ENCODE measurements at regions not wholly inside any gene's neighbourhood (a gene's known extent, or its start where the extent isn't known, plus 50 kb on each side); places are given as distances from the start of the nearest gene placed in this dataset.
"Not testable (repeated sequence)": the region's sequence is repeated elsewhere in the genome, so short reads cannot be mapped to it uniquely, and the experiment has no call there.

DNA sequence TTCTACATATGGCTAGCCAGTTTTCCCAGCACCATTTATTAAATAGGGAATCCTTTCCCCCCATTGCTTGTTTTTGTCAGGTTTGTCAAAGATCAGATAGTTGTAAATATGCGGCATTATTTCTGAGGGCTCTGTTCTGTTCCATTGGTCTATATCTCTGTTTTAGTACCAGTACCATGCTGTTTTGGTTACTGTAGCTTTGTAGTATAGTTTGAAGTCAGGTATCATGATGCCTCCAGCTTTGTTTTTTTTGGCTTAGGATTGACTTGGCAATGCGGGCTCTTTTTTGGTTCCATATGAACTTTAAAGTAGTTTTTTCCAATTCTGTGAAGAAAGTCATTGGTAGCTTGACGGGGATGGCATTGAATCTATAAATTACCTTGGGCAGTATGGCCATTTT, 60.0 kb upstream of the GPC3 start:
- DNase-seq (ENCODE audit: low read depth), result not testable (repeated sequence)

DNA sequence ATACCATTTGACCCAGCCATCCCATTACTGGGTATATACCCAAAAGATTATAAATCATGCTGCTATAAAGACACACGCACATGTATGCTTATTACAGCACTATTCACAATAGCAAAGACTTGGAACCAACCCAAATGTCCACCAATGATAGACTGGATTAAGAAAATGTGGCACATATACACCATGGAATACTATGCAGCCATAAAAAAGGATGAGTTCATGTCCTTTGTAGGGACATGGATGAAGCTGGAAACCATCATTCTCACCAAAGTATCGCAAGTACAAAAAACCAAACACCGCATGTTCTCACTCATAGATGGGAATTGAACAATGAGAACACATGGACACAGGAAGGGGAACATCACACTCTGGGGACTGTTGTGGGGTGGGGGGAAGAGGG, 81.7 kb upstream of the GPC3 start:
- DNase-seq (ENCODE audit: low read depth), result not testable (repeated sequence)

DNA sequence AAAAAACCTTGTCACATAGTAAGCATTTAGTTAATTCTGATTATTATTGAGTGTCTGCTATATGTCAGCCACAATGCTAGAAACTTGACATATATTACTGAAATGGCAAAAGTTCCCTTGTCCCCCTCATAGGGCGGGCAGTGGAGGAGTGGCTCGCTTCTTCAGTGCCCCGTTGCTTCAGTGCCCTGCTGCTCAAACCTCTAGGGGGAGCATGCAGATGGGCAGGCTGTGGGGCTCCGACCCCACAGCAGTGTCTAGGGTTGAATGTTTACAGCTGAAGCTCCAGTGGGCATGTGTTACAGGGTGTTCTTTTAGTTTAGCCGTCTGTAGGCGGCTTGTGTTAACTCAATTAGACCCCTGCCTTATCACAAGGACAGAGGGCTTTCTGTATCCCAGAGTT, 86.5 kb upstream of the GPC3 start:
- DNase-seq (ENCODE audit: low read depth), result not testable (repeated sequence)

DNA sequence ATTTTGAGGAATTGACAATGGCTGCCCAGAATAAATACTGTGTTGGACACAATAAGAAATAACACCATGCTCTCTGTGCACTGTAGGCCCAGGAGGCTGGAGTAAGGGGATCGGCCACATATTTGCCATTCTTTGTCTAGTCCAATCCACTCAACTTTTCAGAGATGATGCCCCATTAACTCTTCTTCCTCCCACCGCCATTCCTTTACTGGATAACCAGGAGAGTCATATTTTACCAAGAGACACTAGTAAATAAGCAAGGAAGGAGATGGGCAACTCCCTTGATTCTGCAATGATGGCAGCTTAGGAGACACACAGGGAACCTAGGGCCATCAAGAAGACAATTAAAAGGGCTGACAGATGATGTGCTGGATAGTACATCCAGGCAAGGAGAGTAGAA, 87.9 kb upstream of the GPC3 start:
- no peak for DNase-seq (ENCODE audit: low read depth)

DNA sequence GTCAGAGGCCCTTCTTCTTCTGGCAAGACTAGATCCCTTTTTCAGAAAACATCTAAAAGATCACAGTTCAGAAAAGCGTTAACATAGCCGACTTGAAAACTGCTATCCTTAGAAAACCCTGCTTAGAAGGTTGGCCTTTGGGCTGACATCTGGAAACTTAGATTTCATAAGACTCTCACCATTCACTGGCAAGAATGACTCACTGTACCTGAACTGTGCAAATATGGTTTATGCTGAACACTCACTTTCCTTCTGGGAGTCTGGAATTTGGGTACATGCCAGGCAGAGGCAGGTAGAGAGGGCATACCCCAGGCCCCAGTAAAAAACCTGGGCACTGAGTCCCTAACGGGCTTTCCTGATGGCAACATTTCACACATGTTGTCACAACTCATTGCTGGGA, 88.8 kb upstream of the GPC3 start:
- no peak for DNase-seq (ENCODE audit: low read depth)

DNA sequence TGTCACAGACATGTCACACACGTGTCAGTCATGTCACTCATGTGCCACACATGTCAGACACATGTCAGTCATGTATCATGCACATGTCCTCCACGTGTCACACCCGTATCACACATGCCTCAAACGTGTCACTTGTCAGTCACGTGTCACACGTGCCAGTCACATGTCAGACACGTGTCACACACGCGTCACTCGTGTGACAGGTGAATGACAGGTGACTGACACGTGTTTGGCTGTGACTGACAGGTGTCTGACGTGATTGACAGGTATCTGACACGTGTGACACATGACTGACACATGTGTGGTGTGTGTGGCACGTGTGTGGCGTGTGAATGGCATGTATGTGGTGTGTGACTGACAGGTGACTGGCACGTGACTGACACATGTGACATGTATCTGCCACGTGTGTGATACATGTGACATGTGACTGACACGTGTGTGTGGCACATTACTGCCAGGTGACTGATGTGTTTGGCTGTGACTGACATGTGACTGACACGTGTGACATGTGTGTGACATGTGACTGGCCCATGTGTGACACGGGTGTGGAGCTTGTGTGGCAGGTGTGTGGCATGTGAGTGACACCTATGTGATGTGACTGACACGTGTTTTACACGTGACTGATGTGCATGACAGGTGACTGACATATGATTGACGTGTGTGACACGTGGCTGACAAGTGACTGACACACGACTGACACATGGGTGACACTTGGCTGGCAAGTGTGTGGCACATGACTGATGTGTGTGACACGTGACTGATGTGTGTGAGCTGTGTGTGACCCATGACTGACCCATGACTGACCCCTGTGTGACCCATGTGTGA, 90.7 kb upstream of the GPC3 start:
- DNase-seq (ENCODE audit: low read depth), result no peak

DNA sequence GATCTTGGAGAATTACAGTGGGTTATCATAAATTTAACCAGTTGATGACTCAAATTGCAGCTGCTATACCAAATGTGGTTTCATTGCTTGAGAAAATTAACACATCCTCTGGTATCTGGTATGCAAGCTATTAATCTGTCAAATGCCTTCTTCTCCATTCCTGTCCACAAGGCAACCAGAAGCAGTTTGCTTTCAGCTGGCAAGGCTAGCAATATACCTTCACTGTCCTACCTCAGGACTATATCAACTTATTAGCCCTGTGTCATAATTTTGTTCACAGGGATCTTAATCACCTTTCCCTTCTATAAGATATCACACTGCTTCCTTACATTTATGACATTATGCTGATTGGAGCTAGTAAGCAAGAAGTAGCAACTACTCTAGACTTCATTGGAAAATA, 110.0 kb upstream of the GPC3 start:
- no peak for DNase-seq (ENCODE audit: low read depth)

DNA sequence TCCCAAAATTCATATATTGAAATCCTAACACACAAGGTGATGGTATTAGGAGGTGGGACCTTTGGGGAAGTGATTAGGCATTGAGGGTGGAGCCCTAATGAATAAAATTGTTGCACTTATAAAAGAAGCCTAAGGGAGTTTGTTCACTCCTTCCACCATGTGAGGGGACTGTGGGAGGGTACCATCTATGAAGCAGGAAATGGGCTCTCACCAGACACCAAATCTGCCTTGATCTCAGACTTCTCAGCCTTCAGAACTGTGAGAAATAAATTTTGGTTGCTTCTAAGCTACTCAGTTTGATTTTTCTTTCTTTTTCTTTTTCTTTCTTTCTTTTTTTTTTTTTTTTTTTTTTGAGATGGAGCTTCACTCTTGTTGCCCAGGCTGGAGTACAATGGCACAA, 116.2 kb upstream of the GPC3 start:
- DNase-seq (ENCODE audit: low read depth), result no peak

DNA sequence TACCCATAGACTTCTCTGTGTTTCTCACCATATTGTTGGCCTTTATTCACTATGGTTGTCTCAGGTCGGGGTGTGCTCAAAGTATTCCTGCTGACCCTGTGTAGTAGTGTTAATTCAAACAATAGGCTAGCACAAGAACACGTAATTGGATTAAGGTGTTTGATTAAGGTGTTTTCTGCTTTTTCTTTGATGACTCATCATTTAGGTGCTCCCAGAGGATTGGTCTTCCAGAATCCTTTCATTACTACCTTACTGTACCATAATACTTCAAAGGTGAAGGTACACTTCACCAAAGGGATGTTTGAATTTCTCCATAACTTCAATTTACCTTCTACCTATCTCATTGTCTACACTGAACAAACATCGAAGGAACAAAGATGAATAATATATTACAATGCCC, 121.7 kb upstream of the CCDC160 start:
- DNase-seq (ENCODE audit: low read depth), result no peak

DNA sequence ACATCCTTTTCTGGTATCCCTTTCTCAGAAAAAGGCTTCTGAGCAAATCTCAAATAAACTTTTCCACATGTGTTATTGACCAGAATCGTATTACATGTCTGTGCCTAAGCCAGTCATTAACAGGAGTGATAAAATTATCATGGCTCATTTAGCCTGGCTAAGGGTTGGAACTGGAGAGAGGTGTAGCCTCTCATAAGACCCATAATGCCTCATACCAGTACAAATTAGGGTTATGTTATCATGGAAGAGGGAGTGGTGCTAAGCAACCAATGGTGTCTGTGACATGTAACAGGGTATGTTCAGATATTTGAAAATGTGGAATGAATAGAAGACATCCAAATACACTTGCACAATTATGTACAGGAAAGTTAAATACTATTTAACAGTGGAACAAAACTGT, 99.6 kb upstream of the CCDC160 start:
- no peak for DNase-seq (ENCODE audit: low read depth)

DNA sequence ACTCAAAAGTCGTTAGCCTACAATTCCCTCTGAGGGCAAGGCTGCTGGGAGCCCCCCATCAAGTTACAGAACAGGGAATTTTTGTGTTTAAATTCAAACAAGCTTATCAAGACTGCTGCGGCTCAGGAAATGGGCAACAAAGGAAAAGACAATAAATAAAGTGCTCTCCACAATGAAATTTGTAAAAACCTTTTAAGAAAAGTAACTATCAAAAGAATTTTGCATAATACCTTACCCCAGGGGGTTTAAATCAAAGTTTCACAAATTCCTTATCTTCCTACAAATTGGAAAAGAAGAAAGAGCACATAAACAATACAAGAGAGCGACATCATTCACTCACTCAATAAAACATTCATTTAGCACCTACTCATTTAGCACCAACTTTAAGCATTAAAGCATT, 97.9 kb upstream of the CCDC160 start:
- DNase-seq (ENCODE audit: low read depth), result no peak

DNA sequence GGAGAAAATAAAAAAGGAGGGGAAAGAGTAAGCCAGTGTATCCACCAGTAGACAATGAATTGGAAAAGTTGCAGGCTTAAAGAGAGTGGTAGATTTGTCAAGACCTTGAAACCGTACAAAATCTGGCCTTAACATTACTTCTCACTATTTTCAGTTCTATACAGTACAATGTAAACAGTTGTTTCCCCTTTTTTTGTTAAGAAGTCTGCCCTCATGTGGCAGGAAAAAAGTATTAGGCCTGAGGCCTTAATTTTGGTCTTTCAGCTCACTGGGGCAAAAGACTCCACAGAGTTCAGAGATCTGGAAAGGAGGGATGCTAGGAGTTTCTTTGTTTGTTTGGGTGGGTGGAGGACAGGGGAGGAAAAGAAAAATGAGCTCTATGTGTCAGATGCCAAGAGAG, 92.8 kb upstream of the CCDC160 start:
- DNase-seq (ENCODE audit: low read depth), result no peak

DNA sequence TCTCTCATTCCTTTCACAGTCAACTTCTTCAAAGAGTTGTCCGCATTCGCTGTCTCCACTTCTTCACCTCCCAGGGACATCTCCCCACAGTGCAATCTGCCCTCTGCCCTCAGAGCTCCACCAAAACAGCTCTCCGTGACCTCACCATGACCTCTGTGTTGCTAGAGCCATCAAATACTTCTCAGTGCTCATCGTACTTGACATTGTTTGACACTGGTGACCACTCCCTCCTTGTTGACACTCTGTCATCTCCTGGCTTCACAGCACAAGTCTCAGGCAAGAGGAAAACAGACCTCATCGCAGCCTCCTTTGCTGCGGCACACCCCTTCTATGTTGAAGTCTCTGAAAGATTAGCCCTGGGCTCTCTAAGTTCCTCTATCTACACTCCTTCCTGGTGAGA, 90.5 kb upstream of the CCDC160 start:
- no peak for DNase-seq (ENCODE audit: low read depth)

DNA sequence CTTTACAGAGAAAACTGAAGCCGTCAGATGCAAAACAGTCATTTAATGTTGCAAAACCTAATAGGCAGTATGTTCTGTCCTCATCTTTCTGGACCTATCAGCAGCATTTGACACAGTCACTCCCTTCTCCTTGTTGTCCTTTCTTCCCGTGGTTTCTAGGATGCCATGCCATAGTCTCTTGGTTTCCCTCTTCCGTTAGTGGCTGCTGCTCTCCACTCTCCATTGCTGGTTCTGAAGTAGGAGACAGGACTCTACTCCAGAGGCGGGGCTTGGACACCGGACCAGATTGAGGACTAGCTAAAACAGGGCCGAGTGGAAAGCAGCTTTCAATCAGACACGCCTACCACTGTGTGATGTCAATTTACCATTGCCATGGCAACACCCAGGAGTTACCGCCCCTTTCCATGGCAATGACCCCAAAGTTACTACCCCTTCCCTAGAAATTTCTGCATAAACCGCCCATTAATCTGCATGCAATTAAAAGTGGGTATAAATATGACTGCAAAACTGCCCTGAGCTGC, 88.8 kb upstream of the CCDC160 start:
- peak; percentile 5 for DNase-seq (ENCODE audit: low read depth)

DNA sequence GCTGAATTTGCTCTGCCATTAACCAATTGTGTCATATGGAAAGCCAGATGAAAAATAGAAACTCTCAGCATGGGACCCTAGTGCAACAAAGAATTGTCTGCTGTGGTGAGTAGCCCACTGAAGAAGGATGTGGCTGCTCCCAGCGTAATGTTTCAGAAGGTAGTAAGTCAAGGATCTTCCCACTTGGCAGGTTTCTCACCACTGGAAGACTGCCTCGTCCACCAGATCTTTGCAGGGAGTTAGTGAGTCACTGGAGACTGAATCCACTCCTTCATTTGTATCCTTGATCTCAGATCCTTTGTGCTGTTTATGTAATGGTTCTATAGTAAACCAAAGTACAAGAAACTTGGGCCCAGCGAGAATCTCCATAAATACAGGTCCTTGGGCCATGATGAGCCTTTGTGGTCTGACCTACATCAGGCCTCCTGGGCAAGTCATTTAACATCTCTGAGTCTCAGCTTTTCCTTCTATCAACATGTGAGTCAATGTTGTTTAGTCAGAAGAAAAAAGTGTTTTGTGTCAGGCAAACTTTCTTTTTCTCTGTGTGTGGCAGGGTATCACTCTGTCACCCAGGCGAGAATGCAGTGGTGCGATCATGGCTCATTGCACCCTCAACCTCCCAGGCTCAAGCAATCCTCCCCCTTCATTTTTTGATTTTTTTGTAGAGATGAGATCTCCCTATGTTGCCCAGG, 78.0 kb upstream of the CCDC160 start:
- no peak for DNase-seq (ENCODE audit: low read depth)

DNA sequence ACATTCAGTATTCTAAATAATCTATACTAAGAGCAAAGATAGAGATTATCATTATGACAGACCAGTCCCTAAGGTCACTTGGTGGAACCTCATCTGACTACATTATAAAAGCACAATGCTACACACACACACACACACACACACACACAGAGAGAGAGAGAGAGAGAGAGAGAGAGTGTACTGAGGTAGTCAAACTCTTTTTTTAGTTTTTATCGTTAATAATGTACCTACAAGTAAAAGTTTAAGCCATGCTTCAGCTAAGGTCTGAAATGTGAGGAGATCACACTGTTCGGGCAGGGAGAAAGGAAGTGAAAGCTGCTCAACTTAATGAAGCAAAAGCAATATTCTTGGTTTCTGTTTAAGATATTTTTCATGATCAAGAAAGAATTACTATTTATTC, 75.8 kb upstream of the CCDC160 start:
- DNase-seq (ENCODE audit: low read depth), result no peak

DNA sequence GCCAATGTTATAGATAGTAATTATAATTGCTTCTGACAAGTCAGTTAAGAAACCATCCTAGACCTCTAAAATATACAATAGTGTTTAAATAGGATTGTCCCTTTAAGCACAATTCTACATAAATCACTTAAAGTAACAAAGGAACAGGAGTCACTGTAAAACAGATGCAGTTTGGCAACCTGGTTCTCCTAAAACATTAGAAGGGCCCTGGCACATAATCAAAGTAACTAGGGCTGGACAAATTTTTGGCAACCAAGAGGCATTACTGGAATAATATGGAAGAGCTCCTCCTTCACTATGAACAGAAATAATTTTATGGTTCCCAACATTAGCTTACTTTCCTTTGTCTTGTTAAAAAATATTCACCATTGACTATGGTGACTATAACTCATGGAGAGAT, 75.0 kb upstream of the CCDC160 start:
- no peak for DNase-seq (ENCODE audit: low read depth)

DNA sequence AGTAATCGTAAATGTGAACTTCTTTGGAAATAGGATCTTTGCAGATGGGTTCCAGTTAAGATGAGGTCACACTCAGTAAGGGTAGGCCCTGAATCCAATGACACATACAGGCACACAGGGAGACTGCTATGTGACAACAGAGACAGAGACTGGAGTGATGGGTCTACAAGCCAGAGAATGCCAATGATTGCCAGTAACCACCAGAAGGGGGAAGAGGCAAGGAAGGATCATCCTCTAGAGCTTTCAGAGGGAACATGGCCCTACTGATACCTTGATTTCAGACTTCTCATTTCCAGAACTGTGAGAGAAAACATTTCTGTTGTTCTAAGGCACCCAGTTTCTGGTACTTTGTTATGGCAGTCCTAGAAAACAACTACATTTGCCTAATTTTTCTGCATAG, 73.1 kb upstream of the CCDC160 start:
- no peak for DNase-seq (ENCODE audit: low read depth)

DNA sequence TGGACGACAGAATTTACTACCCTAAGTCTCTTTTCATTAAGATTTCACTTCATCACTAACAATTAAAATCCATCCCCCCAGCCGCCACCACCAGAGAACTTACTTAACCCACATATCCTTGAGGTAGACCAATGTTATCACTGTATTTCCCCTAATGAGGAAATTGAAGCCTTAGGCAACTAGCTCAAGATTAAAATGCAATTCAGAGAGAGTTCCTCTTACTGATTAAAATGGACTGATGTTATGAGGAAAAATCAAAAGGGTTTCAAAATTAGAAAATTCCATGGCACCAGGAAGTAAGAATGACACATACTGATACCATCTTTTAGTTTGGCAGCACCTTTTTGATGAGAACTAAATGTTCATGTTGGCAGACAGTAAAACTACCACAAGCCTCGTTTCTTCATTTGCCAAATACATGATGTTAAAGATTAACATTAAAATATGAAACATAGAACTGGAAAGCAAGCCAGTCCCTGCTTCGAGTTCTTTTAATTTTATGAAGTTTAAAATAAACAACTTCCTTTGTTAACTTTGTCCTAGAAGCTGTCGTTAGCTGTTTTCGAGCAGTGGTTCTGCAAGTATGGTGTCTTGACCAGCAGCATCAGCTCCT, 69.3 kb upstream of the CCDC160 start:
- DNase-seq (ENCODE audit: low read depth), result no peak

DNA sequence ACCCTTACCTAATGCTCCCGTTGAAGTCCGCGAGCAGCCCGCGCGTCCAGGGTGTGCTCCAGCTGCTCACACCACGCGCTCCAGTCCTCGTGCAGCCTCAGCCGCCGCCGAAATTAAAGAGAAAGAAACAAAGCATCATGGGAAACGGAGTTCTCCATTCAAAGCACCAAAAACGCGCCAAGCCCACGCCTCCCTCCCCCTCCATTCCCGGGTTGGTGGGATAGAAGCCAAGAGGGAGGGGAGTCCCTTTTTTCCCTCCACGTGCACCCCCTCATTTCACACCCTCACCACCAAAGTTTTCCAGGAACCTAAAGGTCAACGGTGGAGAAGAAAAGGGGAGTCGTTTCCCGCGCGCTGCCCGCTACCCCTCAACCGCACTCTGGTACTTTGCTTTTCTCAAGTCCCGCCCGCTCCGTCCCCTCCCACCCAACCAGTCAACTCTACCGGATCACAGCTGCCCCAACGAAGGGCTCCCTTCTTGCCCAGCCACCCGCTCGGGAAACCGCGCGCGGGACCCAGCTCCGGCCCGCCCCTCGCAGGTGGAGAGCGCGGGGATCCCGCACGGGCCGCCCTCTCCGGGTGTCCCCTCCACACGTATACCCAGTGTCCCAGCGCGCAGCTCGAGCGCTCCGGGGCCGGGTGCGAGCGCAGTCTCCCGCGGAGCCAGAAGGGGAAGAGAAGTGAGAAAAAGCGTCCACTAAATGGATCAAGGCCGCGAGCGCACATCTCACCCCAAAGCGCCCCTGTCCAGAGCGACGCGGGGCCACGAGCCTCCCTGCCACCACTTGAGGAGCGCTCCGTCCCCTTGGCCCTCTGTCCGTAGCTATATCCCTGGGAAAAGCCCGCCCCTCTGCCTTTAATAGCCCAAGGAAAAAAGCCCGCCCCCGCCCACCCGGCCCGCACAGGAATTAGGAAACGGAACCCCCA, 65.1 kb upstream of the CCDC160 start:
- DNase-seq (ENCODE audit: low read depth), result no peak

DNA sequence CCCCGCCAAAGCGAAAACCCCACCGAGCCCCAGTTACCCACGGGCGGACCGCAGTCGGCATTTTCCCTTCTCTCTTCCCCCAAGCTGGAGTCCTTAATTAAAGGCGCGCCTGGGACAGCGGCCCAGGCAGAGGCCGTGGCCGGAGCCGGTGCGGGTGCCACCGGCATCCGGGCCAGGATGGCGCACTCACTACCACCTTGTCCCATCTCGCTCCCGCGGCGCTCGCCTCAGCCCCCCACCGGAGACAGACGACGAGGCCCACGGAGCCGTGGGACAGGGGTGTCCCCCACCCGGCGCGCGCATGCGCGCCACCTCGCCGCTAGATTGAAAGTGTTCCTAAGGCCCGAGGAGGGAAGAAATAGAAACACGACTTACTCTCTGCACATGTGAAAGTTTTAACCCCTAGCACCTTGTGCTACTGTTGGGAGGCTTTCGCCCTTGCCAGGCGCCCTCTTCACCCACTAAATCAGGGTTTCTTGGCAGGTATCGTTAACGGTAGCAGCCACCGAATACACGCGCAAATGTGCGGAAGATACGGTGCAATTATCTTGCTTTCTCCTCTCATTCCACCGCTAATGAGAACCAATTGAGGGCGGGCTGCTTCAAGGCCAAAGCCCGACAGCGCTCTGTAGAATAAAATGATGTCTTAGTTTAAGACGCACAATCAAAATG, 64.3 kb upstream of the CCDC160 start:
- no peak for DNase-seq (ENCODE audit: low read depth)
